GM13977 (cell line): ENCODE measurements at regions not wholly inside any gene's neighbourhood (a gene's known extent, or its start where the extent isn't known, plus 50 kb on each side); places are given as distances from the start of the nearest gene placed in this dataset.

Experiments used
- DNase-seq: peaks from one replicate; pipeline ENCODE4 v3.0.0; 2012; ENCODE audit warnings: low spot score
- in situ Hi-C: fragments of 300-500 bp; cut with MboI; formaldehyde crosslinking; loops from one replicate; pipeline ENCODE4 v1.12.0; 2022; ENCODE audit warnings: low sequenced_read_pairs, low pct_unique_long_range_greater_than_20kb, mixed read lengths, inconsistent platforms; ENCODE audit not compliant: unreplicated experiment
- TF ChIP-seq, protein P1 (sequence below): IDR thresholded peaks from 2 replicates; pipeline ENCODE4 v1.5.1; 2012; ENCODE audit warnings: mild to moderate bottlenecking, control low read depth; ENCODE audit not compliant: insufficient read depth; ENCODE audit errors: extremely low read depth, missing control alignments

DNA sequence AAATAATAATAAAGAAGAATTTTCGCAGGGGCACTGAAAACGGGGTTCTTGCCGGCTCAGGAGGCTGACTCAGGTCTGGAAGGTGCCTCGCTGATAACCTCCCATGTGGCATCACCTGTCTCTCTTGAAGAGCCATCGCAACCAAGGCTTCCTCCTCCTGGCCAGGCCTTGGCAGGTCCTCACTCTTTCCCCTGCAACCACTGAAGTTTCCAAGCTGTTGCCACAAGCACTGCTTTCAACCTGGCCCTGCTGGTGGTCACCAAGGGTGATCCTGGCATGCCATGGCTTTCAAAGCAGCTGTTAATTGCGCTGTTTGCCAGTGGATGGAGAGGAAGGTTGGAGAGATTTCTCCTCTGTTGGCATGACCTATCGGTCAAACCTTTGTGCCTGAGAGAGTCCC lies 163.6 kb upstream of the COPS8 start:
- in situ Hi-C loops, result no loop called here
- DNase-seq, result no peak
- TF ChIP-seq, protein P1, sequence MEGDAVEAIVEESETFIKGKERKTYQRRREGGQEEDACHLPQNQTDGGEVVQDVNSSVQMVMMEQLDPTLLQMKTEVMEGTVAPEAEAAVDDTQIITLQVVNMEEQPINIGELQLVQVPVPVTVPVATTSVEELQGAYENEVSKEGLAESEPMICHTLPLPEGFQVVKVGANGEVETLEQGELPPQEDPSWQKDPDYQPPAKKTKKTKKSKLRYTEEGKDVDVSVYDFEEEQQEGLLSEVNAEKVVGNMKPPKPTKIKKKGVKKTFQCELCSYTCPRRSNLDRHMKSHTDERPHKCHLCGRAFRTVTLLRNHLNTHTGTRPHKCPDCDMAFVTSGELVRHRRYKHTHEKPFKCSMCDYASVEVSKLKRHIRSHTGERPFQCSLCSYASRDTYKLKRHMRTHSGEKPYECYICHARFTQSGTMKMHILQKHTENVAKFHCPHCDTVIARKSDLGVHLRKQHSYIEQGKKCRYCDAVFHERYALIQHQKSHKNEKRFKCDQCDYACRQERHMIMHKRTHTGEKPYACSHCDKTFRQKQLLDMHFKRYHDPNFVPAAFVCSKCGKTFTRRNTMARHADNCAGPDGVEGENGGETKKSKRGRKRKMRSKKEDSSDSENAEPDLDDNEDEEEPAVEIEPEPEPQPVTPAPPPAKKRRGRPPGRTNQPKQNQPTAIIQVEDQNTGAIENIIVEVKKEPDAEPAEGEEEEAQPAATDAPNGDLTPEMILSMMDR, result no peak

DNA sequence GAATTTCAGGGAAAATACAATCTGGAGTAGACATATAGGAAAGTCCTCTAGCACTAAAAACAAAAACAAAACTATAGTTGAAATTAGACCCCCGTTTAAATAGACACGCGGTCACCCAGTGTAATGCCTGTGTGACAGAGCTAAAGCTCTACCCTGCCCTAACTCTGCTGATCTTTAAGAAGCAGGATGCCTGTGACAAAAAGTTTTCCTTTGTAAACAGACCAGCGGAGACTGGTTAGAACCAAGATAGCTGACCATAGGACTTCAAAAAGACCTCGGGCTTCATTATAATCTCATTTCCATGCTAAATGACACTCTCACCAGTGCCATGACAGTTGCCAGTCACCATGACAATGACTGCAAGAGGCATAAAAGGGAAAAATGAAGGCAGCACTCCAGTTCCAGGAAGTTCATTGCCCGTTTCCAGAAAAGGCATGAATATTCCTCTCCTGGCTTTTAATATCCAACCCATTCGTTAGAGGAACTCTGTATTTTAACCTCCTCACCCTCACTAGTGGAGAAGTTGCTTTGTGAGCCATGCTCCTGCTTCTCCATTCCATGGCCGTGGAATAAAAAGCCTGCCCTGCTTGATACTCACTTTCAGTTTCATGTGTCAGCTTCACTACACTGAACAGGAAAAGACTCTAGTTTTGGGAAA lies 157.2 kb upstream of the COPS8 start:
- TF ChIP-seq, protein P1, result no peak
- in situ Hi-C loops, result no loop called here
- no peak for DNase-seq

DNA sequence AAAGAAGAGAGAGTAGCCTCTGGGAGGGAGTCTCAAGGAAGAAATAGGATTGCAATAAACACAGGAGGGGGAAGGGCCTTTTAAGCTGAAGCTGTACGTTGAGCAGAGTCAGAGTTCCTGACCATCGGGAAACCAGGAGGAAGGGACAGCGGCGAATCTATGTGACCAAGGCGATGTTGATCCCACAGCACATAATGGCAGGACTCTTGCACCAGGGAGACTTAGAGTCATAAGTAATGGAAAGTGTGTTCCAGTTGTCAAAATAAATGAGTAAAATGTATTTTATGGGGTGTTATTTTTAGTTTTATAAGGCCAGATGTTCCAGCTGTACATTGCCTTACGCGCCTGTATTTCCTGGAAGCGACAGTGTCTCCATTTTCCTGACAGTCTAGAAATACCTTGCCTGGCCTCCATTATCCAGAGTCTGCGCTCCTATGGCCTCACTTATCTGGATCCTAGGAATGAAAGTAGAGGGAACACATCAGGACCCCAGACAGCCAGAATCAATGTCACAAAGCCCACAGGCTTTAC lies 152.8 kb upstream of the COPS8 start:
- in situ Hi-C loops, result no loop called here

DNA sequence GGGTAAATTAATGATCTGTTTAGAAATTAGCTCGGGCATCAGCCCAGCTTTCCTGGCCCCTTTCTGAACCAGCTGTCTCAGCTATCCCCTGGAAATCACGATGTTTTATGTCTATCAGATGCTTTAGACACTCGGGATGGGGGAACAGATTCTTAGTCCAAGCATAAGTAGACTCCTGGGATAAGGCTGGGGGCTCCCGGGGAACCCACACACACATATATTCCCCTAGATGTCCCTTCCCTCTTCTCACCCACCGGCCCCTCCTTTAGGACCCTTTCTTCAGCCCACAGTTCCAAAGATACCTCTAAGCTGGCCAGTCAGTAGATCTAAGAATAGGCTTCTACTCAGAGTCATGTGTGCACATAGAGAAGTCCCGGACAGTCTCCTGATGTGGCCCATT lies 151.5 kb upstream of the COPS8 start:
- no peak for DNase-seq
- TF ChIP-seq, protein P1, result no peak
- in situ Hi-C loops, result no loop called here

More for the DNA sequence above, 152.8 kb upstream of the COPS8 start:
- DNase-seq, result no peak
- TF ChIP-seq, protein P1, result no peak

DNA sequence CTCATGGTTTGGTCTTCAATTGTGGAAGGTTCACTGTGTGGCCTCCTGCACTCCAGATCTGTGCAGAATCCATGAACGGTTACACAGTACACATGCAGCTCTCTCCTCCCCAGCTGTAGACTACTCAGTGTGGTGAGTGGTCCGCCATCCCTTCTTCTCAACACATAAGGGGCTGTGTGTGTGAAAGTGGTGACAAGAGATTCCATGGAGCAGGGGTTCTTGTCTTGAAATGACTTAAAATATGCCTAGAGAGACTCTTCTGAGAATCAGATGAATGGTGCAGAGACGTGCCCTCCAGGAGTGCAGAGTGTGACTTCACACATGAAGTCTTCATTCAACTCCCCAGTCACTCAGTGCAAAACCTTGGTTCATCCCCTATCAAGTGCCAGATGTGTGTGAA lies 151.0 kb upstream of the COPS8 start:
- DNase-seq, result no peak
- in situ Hi-C loops, result no loop called here
- TF ChIP-seq, protein P1, result no peak

DNA sequence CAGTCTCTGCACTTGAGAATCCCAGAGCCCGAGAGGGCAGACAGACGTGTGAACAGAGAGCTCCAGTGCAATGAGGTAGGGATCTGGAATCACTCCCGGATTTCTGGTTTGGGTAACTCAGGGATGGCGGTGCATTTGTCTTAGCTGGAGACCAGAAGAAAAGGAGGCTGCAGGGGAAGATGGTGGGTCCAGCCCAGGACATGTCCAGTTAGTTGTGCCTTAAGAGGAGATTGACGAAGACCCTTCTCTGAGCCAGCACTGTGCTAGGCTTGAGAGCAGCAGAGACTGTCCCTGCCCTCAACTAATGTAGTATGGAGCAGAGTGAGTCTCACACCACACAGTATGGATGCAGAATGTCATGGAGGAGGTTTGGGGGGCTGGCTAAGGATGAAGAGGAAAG lies 150.6 kb upstream of the COPS8 start:
- in situ Hi-C loops, result no loop called here
- TF ChIP-seq, protein P1, result no peak
- no peak for DNase-seq
